ENCODE measurements at regions not wholly inside any gene's neighbourhood (a gene's known extent, or its start where the extent isn't known, plus 50 kb on each side); places are given as distances from the start of the nearest gene placed in this dataset.

DNA sequence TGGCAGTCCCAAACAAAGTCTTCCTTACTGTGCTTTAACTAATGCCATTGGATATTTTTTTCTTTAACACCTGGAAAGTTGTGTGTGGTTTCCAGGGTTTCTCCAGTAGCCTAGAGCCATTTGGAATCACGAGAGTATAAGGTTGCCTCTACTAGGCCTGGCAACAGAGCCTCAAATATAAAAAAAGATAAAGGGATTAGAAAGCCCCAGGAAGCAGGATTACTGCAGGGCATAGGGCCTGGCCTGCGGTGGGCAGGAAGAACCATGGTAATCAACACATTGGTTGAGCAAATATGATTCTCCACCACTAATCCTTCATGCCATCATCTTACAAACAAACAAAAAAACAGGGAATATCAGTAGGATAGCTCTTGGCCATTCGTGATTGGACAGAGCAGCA, 177.8 kb upstream of the GGTLC1 start:
- TF ChIP-seq, protein P1, sequence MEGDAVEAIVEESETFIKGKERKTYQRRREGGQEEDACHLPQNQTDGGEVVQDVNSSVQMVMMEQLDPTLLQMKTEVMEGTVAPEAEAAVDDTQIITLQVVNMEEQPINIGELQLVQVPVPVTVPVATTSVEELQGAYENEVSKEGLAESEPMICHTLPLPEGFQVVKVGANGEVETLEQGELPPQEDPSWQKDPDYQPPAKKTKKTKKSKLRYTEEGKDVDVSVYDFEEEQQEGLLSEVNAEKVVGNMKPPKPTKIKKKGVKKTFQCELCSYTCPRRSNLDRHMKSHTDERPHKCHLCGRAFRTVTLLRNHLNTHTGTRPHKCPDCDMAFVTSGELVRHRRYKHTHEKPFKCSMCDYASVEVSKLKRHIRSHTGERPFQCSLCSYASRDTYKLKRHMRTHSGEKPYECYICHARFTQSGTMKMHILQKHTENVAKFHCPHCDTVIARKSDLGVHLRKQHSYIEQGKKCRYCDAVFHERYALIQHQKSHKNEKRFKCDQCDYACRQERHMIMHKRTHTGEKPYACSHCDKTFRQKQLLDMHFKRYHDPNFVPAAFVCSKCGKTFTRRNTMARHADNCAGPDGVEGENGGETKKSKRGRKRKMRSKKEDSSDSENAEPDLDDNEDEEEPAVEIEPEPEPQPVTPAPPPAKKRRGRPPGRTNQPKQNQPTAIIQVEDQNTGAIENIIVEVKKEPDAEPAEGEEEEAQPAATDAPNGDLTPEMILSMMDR (IDR thresholded peaks at IDR 0.05), result no peak
- no peak for TF ChIP-seq POLR2A (IDR thresholded peaks at IDR 0.05)
